K562 (cell line): ENCODE measurements at regions not wholly inside any gene's neighbourhood (a gene's known extent, or its start where the extent isn't known, plus 50 kb on each side); places are given as distances from the start of the nearest gene placed in this dataset.
A peak's percentile ranks its signal among the peaks of the same experiment; 100 is the strongest.

Experiments
- ATAC-seq: fragments of 200-7000 bp; cut with Tn5 transposase; 3 replicates; pipeline ENCODE4 v1.9.1; 2020; ENCODE audit warnings: moderate library complexity
- BruUV-seq: library from RNA; stranded (reverse); fragments of 400-500 nt; replicated peaks from 2 replicates; lab custom pipeline; 2021; lab: Mats Ljungman, UMichigan
- CTCF ChIA-PET: fragments of 300-600 bp; formaldehyde crosslinking; extraction: SDS; loops from one replicate; lab custom pipeline; 2021; ENCODE audit warnings: low intra/inter-chr PET ratio; lab: Yijun Ruan, JAX
- POLR2A ChIA-PET: fragments of 300-600, 350-650 bp; sonication (Branson Sonifier 250); formaldehyde crosslinking; extraction: SDS; loops from one replicate; lab custom pipeline; 2021; ENCODE audit warnings: antibody characterized with exemption, inconsistent platforms; lab: Yijun Ruan, JAX
- DNase-seq, 4 experiments: peaks; one replicate each; pipeline versions ENCODE4 v3.0.0 to v3.0.0-alpha.2; 2011 to 2018; ENCODE audit warnings: low spot score in 3 of 4, mixed read lengths in 3 of 4; ENCODE audit errors: extremely low read depth in 1 of 4
- FAIRE-seq: peaks from 2 replicates; lab custom pipeline; 2011; peaks lifted over from hg19 to GRCh38; lab: Jason Lieb, UNC
- H2AFZ ChIP-seq: 2 replicates; pipeline ENCODE4 v1.6.0; 2011; ENCODE audit warnings: low read depth, low read length, control low read depth, inconsistent platforms
- H3K27ac ChIP-seq: fragments of 200-600 bp; 3 replicates; pipeline ENCODE4 v1.8.0; 2011; ENCODE audit warnings: low read depth, mild to moderate bottlenecking, control low read depth, inconsistent platforms, low read length, moderate library complexity, mixed read lengths; ENCODE audit errors: extremely low read depth
- H3K27me3 ChIP-seq, 2 experiments: fragments of 300-600 bp in 1 of 2; 2 replicates in 1 of 2; 3 replicates in 1 of 2; pipeline versions ENCODE4 v1.6.0 to v1.8.0; 2011; ENCODE audit warnings: inconsistent platforms in 2 of 2, low read length in 2 of 2, mild to moderate bottlenecking in 1 of 2, mixed read lengths in 1 of 2, moderate library complexity in 1 of 2; ENCODE audit not compliant: control insufficient read depth in 2 of 2, insufficient read depth in 2 of 2
- H3K36me3 ChIP-seq: fragments of 300-600 bp; 3 replicates; pipeline ENCODE4 v1.8.0; 2011; ENCODE audit warnings: mild to moderate bottlenecking, low read length, inconsistent platforms; ENCODE audit not compliant: control insufficient read depth, insufficient read depth
- H3K4me1 ChIP-seq, 2 experiments: fragments of 200-600 bp in 1 of 2; replicated peaks in 1 of 2; 2 replicates in 1 of 2; 3 replicates in 1 of 2; pipeline versions ENCODE4 v1.5.1 to v1.8.0; 2011; ENCODE audit warnings: inconsistent platforms in 2 of 2, low read length in 2 of 2, mild to moderate bottlenecking in 1 of 2, mixed read lengths in 1 of 2, moderate library complexity in 1 of 2; ENCODE audit not compliant: control insufficient read depth in 2 of 2, insufficient read depth in 2 of 2
- H3K4me2 ChIP-seq: 2 replicates; pipeline ENCODE4 v1.6.1; 2011; ENCODE audit warnings: low read length, control low read depth, inconsistent platforms, mixed read lengths; ENCODE audit not compliant: insufficient read depth
- H3K4me3 ChIP-seq: fragments of 200-600 bp; sonication (generic), shearing (Covaris generic); 2 replicates; pipeline ENCODE4 v1.5.1; 2016; ENCODE audit warnings: control low read depth, inconsistent platforms
- H3K79me2 ChIP-seq: fragments of 200-600 bp; 3 replicates; pipeline ENCODE4 v1.8.0; 2011; ENCODE audit warnings: low read length, inconsistent platforms; ENCODE audit not compliant: control insufficient read depth, insufficient read depth
- H3K9ac ChIP-seq, 2 experiments: 2 replicates each; pipeline versions ENCODE4 v1.6.0 to v1.6.1; 2011; ENCODE audit warnings: low read depth in 2 of 2, low read length in 2 of 2, control low read depth in 1 of 2, inconsistent platforms in 1 of 2, mild to moderate bottlenecking in 1 of 2, mixed read lengths in 1 of 2; ENCODE audit not compliant: insufficient read depth in 1 of 2
- H3K9me1 ChIP-seq: one replicate; pipeline ENCODE4 v1.6.0; 2011; ENCODE audit warnings: inconsistent platforms, mild to moderate bottlenecking, low read length, moderate library complexity; ENCODE audit not compliant: control insufficient read depth, insufficient read depth
- H3K9me3 ChIP-seq: replicated peaks from 2 replicates; pipeline ENCODE4 v1.5.1; 2011; ENCODE audit warnings: low read depth, low read length, inconsistent platforms; ENCODE audit not compliant: control insufficient read depth, insufficient read depth
- H4K20me1 ChIP-seq: replicated peaks from 2 replicates; pipeline ENCODE4 v1.6.1; 2011; ENCODE audit warnings: low read length, inconsistent platforms, mixed read lengths; ENCODE audit not compliant: control insufficient read depth, insufficient read depth
- ATF1 ChIP-seq, 2 experiments: fragments of 450-650 bp in 1 of 2; IDR thresholded peaks; 2 replicates each; pipeline ENCODE4 v1.6.1; 2016; ENCODE audit warnings: missing compliant biosample characterization in 1 of 2, missing genetic modification characterization in 1 of 2
- BMI1 ChIP-seq: fragments of 150-350 bp; IDR thresholded peaks from 2 replicates; pipeline ENCODE4 v1.6.1; 2014; ENCODE audit warnings: low read length
- CTBP1 ChIP-seq: fragments of 450-650 bp; IDR thresholded peaks from 2 replicates; pipeline ENCODE4 v1.6.1; 2016; ENCODE audit warnings: borderline replicate concordance
- CXXC5 ChIP-seq: fragments of 250-450 bp; sonication (Bioruptor Pico); IDR thresholded peaks from 2 replicates; pipeline ENCODE4 v1.8.0; 2022; ENCODE audit warnings: inconsistent platforms, mild to moderate bottlenecking, moderate library complexity
- DACH1 ChIP-seq: fragments of 450-650 bp; IDR thresholded peaks from 2 replicates; pipeline ENCODE4 v1.6.1; 2018; ENCODE audit not compliant: partially characterized antibody
- FOXP1 ChIP-seq: sonication (generic); formaldehyde crosslinking; IDR thresholded peaks from 2 replicates; pipeline ENCODE4 v1.8.0; 2022; ENCODE audit warnings: mild to moderate bottlenecking, missing genetic modification reagents
- GABPA ChIP-seq: fragments of 200-800 bp; sonication (Bioruptor generic); conservative IDR thresholded peaks from 2 replicates; pipeline ENCODE4 v1.6.1; 2016; ENCODE audit warnings: low read depth, missing genetic modification characterization, missing compliant biosample characterization
- KLF13 ChIP-seq: fragments of 450-650 bp; IDR thresholded peaks from 2 replicates; pipeline ENCODE4 v1.6.1; 2016; ENCODE audit warnings: missing genetic modification characterization, low read depth, mild to moderate bottlenecking, missing compliant biosample characterization, moderate library complexity, borderline replicate concordance
- L3MBTL2 ChIP-seq: fragments of 450-650 bp; IDR thresholded peaks from 2 replicates; pipeline ENCODE4 v1.6.1; 2016; ENCODE audit warnings: mild to moderate bottlenecking, moderate library complexity
- MAFF ChIP-seq: IDR thresholded peaks from 2 replicates; pipeline ENCODE4 v1.6.1; 2012; ENCODE audit warnings: low read length, improper control_type of control experiment
- NR2F6 ChIP-seq: fragments of 450-650 bp; formaldehyde crosslinking; IDR thresholded peaks from 2 replicates; pipeline ENCODE4 v1.4.0; 2020; ENCODE audit warnings: mild to moderate bottlenecking
- NRF1 ChIP-seq, 2 experiments: fragments of 450-650 bp; IDR thresholded peaks in 1 of 2; conservative IDR thresholded peaks in 1 of 2; 2 replicates each; pipeline ENCODE4 v1.6.1; 2014; ENCODE audit warnings: mild to moderate bottlenecking in 2 of 2
- POLR2A ChIP-seq: fragments of 450-650 bp; conservative IDR thresholded peaks from 2 replicates; pipeline ENCODE4 v1.6.1; 2016
- RNF2 ChIP-seq: sonication (generic); IDR thresholded peaks from 2 replicates; pipeline ENCODE4 v1.6.1; 2016
- SNRNP70 ChIP-seq: fragments of 200-400 bp; formaldehyde crosslinking; optimal IDR thresholded peaks from 2 replicates; pipeline ENCODE3; 2017; ENCODE audit warnings: low read depth, low read length
- YY1 ChIP-seq, 3 experiments: IDR thresholded peaks; 2 replicates each; pipeline ENCODE4 v1.6.1; 2011; ENCODE audit warnings: low read length in 2 of 3, mild to moderate bottlenecking in 2 of 3, moderate library complexity in 2 of 3, borderline replicate concordance in 1 of 3, control low read depth in 1 of 3, low read depth in 1 of 3; ENCODE audit not compliant: insufficient read depth in 3 of 3, insufficient replicate concordance in 2 of 3, control insufficient read depth in 1 of 3, insufficient read length in 1 of 3; ENCODE audit errors: extremely low read depth in 1 of 3
- ZNF444 ChIP-seq: fragments of 250-450 bp; sonication (Bioruptor Pico); IDR thresholded peaks from 2 replicates; pipeline ENCODE4 v1.4.0; 2020; ENCODE audit warnings: mild to moderate bottlenecking, moderate library complexity
- WGBS: fragments of 100-300 bp; shearing (Covaris generic); methylation state at CpG from one replicate; pipeline ENCODE4 v1.1.6; 2016; ENCODE audit warnings: low coverage, mixed read lengths; ENCODE audit not compliant: insufficient coverage; ENCODE audit errors: missing lambda C conversion rate; 5-methylcytosine and 5-hydroxymethylcytosine counted together
- in situ Hi-C: fragments of 300-500 bp; cut with MboI; formaldehyde crosslinking; loops from 4 replicates; pipeline ENCODE4 v1.15.0; 2018; ENCODE audit warnings: inconsistent platforms, mixed read lengths
- intact Hi-C: fragments of 100-400 bp; cut with micrococcal nuclease; formaldehyde crosslinking; loops from 2 replicates; pipeline ENCODE4 v1.14.2; 2022
- TF ChIP-seq, protein P1 (sequence below): fragments of 250-450 bp; sonication (Bioruptor Pico); IDR thresholded peaks from 2 replicates; pipeline ENCODE4 v1.5.1; 2021; ENCODE audit warnings: mild to moderate bottlenecking
- TF ChIP-seq, protein P2 (sequence below): fragments of 450-650 bp; IDR thresholded peaks from 2 replicates; pipeline ENCODE4 v1.6.1; 2018; ENCODE audit not compliant: partially characterized antibody

DNA sequence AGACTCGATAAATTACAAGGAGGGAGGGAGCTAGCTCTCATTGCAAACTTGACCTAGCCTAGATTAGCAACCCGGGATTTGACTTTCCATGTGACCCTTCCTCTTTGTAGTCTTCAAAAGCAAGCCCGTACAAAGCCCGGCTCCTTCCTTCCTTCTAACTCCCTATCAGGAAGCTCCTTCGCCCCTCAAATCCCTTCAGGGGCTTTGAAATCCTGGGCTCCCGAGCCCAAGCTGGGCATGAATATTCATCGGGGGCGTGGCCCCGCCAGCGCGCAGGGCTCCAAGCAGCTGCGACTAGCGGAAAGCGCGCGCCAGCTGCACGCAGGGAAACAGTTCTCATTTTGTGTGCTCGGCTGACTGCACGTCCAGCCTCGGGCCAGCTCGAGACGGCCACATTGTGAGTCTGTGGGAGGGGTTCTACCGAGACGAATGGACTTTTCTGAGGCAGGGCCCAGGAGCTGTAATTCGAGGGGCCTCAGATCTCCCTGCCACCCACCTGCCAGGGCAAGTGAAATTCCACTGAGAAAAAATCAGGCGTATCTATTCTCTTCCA lies 84.0 kb upstream of the PELI1 start:
- H3K9ac ChIP-seq = peak overlapping the region; percentile 58 to 88
- H3K27me3 ChIP-seq = no peaks in the 10 kb centered on the region
- H3K79me2 ChIP-seq = no peaks in the 10 kb centered on the region
- DNase-seq (peak; percentile 57 to 85 (median 70)), FAIRE-seq (peak; percentile 92), ATAC-seq (peak; percentile 99)
- peak overlapping the region; percentile 87 for H3K4me2 ChIP-seq
- H3K9me3 ChIP-seq = no peaks in the 10 kb centered on the region
- H4K20me1 ChIP-seq = no peaks in the 10 kb centered on the region
- peak overlapping the region; percentile 39 for H3K4me3 ChIP-seq
- no peaks in the 10 kb centered on the region for H3K9me1 ChIP-seq
- ChIA-PET POLR2A (interaction anchor here (0.6 to 1.9 kb wide), 9 partner anchors 9 to 379 kb away, joined by 3 to 7 read pairs (median 3); no protein-coding TSS in a partner anchor), CTCF (no interaction called here)
- H3K4me1 ChIP-seq = peaks cover 5 to 11% of the 10 kb centered on the region in 2 experiments; a peak in 1 of 5 replicates
- intact Hi-C loops = no loop called here
- no TSS peak for BruUV-seq
- in situ Hi-C loops = no loop called here
- no peaks in the 10 kb centered on the region for H3K36me3 ChIP-seq
- WGBS = 2% methylated on average over 24 of the region's 26 CpGs
- H3K27ac ChIP-seq = peak overlapping the region; percentile 41; the same call in 2 of the 3 replicates
- H2AFZ ChIP-seq = peak overlapping the region; percentile 96
- TF ChIP-seq SNRNP70 (no peak), GABPA (no peak), ATF1 (CRISPR knock-in tag; IDR thresholded peaks at IDR 0.05) (no peak), ATF1 (tag; IDR thresholded peaks at IDR 0.05) (0 out of 2 replicates have a peak, but pooled peaks have one; percentile 0), RNF2 (no peak), MAFF (no peak), KLF13 (tag) (peak; percentile 25; the same call in 1 of the 2 replicates), CXXC5 (CRISPR knock-in tag) (peak; percentile 71), DACH1 (peak; percentile 43), CTBP1 (0 out of 2 replicates have a peak, but pooled peaks have one; percentile 12), POLR2A (peak; percentile 62), ZNF444 (CRISPR knock-in tag) (no peak), L3MBTL2 (peak; percentile 83), FOXP1 (CRISPR knock-in tag) (0 out of 2 replicates have a peak, but pooled peaks have one; percentile 25), NR2F6 (no peak), YY1 (IDR thresholded peaks at IDR 0.05; ENCODE audit: borderline replicate concordance in 1 of 3, control insufficient read depth in 1 of 3, extremely low read depth in 1 of 3, insufficient read depth in 3 of 3, insufficient read length in 1 of 3, insufficient replicate concordance in 2 of 3, low read depth in 1 of 3, low read length in 2 of 3) (peak in 2 of 3 experiments; percentile 16 to 51), BMI1 (no peak), NRF1 (conservative IDR thresholded peaks at IDR 0.05 in 1 of 2, IDR thresholded peaks at IDR 0.05 in 1 of 2) (peak; percentile 80 to 83)
- TF ChIP-seq, protein P1, sequence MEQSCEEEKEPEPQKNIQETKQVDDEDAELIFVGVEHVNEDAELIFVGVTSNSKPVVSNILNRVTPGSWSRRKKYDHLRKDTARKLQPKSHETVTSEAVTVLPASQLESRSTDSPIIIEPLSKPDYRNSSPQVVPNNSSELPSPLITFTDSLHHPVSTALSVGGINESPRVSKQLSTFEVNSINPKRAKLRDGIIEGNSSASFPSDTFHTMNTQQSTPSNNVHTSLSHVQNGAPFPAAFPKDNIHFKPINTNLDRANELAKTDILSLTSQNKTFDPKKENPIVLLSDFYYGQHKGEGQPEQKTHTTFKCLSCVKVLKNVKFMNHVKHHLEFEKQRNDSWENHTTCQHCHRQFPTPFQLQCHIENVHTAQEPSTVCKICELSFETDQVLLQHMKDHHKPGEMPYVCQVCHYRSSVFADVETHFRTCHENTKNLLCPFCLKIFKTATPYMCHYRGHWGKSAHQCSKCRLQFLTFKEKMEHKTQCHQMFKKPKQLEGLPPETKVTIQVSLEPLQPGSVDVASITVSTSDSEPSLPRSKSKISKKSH (CRISPR knock-in tag) = no peak
- TF ChIP-seq, protein P2, sequence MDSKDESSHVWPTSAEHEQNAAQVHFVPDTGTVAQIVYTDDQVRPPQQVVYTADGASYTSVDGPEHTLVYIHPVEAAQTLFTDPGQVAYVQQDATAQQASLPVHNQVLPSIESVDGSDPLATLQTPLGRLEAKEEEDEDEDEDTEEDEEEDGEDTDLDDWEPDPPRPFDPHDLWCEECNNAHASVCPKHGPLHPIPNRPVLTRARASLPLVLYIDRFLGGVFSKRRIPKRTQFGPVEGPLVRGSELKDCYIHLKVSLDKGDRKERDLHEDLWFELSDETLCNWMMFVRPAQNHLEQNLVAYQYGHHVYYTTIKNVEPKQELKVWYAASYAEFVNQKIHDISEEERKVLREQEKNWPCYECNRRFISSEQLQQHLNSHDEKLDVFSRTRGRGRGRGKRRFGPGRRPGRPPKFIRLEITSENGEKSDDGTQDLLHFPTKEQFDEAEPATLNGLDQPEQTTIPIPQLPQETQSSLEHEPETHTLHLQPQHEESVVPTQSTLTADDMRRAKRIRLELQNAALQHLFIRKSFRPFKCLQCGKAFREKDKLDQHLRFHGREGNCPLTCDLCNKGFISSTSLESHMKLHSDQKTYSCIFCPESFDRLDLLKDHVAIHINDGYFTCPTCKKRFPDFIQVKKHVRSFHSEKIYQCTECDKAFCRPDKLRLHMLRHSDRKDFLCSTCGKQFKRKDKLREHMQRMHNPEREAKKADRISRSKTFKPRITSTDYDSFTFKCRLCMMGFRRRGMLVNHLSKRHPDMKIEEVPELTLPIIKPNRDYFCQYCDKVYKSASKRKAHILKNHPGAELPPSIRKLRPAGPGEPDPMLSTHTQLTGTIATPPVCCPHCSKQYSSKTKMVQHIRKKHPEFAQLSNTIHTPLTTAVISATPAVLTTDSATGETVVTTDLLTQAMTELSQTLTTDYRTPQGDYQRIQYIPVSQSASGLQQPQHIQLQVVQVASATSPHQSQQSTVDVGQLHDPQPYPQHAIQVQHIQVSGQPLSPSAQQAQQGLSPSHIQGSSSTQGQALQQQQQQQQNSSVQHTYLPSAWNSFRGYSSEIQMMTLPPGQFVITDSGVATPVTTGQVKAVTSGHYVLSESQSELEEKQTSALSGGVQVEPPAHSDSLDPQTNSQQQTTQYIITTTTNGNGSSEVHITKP = peak; percentile 82
